ENCODE measurements at regions not wholly inside any gene's neighbourhood (a gene's known extent, or its start where the extent isn't known, plus 50 kb on each side); places are given as distances from the start of the nearest gene placed in this dataset.
"Not testable (repeated sequence)": the region's sequence is repeated elsewhere in the genome, so short reads cannot be mapped to it uniquely, and the experiment has no call there.

DNA sequence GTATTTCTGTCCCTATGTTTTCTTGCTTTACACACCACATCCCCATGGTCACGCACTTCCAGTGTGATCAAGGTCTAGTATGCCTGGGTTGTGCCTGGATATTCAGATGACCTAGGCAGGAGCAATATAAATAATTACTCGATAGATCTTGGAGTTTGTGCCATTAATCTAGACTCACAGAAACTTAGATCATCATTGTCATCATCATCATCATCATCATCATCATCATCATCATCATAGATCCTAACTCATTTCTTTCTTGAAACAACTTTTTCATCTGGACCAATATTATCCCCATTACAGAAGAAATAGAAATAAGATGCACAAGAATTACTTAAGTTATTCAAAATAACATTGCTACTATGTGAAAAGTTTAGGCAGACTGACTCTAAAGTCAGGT is 130.3 kb upstream of the LRRTM4 start:
- Histone ChIP-seq H3K27ac (no peak overlapping the region), H3K4me3 (no peak overlapping the region)
- no peak for DNase-seq (ENCODE audit: low spot score)
- TF ChIP-seq, protein P1, sequence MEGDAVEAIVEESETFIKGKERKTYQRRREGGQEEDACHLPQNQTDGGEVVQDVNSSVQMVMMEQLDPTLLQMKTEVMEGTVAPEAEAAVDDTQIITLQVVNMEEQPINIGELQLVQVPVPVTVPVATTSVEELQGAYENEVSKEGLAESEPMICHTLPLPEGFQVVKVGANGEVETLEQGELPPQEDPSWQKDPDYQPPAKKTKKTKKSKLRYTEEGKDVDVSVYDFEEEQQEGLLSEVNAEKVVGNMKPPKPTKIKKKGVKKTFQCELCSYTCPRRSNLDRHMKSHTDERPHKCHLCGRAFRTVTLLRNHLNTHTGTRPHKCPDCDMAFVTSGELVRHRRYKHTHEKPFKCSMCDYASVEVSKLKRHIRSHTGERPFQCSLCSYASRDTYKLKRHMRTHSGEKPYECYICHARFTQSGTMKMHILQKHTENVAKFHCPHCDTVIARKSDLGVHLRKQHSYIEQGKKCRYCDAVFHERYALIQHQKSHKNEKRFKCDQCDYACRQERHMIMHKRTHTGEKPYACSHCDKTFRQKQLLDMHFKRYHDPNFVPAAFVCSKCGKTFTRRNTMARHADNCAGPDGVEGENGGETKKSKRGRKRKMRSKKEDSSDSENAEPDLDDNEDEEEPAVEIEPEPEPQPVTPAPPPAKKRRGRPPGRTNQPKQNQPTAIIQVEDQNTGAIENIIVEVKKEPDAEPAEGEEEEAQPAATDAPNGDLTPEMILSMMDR (IDR thresholded peaks at IDR 0.05): no peak

DNA sequence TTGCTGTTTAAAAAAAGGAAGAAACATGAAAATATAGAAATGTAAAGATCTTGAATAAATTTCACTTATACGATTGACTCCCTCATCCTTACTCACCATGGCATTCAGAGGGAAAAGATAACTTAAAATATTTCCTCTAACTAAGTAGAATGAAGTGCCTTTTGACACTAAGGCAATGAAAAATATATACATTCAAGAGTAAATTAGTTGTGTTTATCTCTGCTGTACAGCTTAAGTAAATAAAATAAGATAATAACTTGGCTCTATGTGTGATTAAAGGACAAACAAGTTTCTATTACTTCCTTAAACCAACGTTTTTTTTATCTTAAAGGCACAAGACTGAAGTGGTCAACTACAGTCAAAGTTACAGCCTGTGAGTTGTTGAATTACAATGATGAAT is 142.3 kb upstream of the LRRTM4 start:
- Histone ChIP-seq H3K4me3 (no peak overlapping the region), H3K27ac (no peak overlapping the region)
- DNase-seq (ENCODE audit: low spot score): no peak
- TF ChIP-seq, protein P1 (IDR thresholded peaks at IDR 0.05): no peak

DNA sequence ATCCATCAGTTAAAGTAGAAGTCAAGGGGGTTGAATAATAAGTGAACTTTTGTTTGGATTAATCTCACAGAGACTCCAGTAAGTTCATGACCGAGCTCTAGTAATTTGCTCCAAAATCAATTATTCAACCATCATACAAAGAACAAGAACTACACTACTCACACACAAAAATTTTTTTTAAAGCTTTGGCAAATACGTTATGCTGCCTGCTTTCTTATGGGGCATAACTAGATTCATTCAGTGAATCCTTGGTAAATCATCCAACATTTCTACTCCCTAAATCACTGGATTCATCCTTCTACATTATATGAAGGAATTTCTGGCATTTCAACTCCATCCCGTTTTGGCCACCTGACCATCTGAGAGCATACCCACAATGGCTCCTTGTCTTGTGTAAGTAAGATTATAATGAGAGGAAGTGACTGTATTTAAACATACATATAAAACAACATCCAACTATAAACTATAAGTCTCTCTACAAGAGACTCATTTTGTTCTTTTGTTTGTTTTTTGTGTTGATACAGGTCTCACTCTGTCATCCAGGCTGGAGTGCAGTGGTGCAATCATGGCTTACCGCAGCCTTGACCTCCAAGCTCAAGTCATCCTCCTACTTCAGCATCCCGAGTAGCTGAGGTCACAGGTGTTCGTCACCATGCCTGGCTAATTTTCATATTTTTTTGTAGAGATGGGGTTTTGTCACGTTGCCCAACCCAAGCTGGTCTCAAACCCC is 144.2 kb upstream of the LRRTM4 start:
- DNase-seq (ENCODE audit: low spot score): no peak
- TF ChIP-seq, protein P1 (IDR thresholded peaks at IDR 0.05): no peak
- Histone ChIP-seq H3K4me3 (no peak overlapping the region), H3K27ac (no peak overlapping the region)

DNA sequence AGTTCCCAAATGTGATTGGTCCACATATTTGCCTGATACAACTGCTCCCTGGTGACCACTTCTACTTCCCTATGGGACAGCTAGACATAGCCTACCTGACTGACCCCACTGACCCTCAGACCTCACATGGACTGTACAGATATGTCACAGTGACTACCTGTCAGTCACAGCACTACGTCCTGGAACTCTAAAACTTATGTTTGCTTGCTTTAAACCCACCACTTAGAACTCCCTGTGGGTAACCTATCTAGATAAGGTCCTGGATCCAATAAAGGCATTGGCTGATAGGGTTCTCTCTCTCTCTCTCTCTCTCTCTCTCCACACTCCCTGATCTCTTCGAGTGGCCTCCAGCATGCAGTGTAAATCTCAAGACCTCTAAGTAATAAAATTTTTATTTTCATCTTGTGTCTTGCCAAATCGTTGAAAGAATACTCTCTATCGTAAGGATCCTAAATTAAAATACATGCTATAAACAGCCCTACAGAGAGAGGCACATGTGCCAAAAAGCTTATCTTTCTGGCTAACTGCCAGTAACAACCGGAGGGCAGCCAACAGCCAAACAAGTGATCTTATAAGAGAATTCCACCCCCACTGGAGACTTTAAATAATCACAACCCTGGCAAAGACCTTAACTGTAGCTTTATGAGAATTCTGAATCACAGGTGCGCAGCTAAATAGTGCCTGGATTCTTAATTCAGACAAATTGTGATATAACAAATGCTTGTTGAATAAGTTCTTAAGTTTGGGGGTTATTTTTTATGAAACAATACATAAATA is 162.6 kb upstream of the LRRTM4 start:
- H3K4me3 ChIP-seq; H3K27ac ChIP-seq; DNase-seq (ENCODE audit: low spot score): not testable (repeated sequence)

DNA sequence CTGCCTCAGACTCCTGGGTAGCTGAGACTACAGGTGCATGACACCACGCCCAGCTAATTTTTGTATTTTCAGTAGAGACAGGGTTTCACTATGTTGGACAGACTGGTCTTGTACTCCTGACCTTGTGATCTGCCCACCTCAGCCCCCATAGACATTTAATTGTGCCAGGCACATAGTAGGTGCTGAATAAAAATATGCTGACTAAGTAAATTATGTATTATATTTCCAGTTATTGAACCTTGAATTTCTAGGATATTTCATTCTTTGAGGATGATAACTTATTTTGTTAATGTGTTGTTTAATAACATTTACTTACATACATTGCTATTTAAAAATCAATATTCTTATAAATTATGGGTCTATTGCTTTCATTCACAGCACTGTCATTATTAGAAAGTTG is 190.4 kb upstream of the LRRTM4 start:
- Histone ChIP-seq H3K27ac (no peak overlapping the region), H3K4me3 (no peak overlapping the region)
- no peak for DNase-seq (ENCODE audit: low spot score)
- TF ChIP-seq, protein P1 (IDR thresholded peaks at IDR 0.05): no peak

DNA sequence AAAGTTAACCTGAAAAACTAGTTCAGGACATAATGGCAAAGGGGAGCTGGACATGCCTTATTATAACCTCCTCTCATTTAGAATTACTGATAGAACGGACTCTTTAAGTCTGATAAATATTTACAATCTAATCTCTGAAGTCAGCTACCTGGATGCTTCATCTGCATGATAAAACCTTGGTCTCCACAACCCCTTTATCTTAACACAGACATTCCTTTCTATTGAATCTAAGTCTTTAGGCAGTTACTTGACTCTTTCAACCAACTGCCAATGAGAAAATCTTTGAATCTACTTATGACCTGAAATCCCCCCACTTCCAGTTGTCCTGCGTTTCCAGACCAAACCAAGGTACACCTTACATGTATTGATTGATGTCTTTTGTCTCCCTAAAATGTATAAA is 191.2 kb upstream of the LRRTM4 start:
- DNase-seq (ENCODE audit: low spot score): no peak
- TF ChIP-seq, protein P1 (IDR thresholded peaks at IDR 0.05): no peak
- Histone ChIP-seq H3K4me3 (no peak overlapping the region), H3K27ac (no peak overlapping the region)

DNA sequence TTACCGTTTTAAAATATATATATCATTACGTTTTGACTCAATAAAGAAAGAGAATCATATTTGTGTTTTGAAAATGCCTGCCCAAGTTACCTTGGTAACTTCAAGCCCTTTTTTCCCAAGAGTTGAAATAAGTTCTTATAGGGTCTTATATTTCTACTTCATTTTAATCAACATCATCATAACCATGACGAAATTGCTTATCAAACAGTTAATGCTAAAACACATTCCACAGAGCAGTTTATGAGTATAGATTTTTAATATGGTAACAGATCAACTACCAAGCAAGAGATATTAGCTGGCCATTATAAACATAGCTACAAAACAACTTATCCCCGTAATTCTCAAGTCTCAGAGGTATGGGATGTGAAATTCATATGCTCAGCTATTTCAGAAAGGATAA is 197.9 kb upstream of the LRRTM4 start:
- no peak overlapping the region for H3K27ac ChIP-seq
- no peak for DNase-seq (ENCODE audit: low spot score)
- TF ChIP-seq, protein P1 (IDR thresholded peaks at IDR 0.05): no peak
- no peak overlapping the region for H3K4me3 ChIP-seq

Measured in coronary artery (tissue), 2 donors.